Astrocyte of the spinal cord (primary cell): ENCODE measurements at regions not wholly inside any gene's neighbourhood (a gene's known extent, or its start where the extent isn't known, plus 50 kb on each side); places are given as distances from the start of the nearest gene placed in this dataset.
A peak's percentile ranks its signal among the peaks of the same experiment; 100 is the strongest.

Experiments used
- DNase-seq: peaks from one replicate; pipeline ENCODE4 v3.0.0; 2011; ENCODE audit warnings: low read depth, low spot score
- H3K4me3 ChIP-seq: 2 replicates; pipeline ENCODE4 v1.5.1; 2011; ENCODE audit warnings: low read depth, mild to moderate bottlenecking, low read length, moderate library complexity
- CTCF ChIP-seq: IDR thresholded peaks from 2 replicates; pipeline ENCODE4 v1.5.1; 2012; ENCODE audit warnings: low read depth, mild to moderate bottlenecking, low read length, inconsistent platforms
- in situ Hi-C: cut with HindIII; loops from 2 replicates; pipeline ENCODE4 v1.10.0; 2017; ENCODE audit warnings: low sequenced_read_pairs

GRCh38 chr2:118254116-118254515 lies 165.8 kb downstream of the INSIG2 start:
- no peak overlapping the region for H3K4me3 ChIP-seq
- TF ChIP-seq CTCF, result no peak
- no peak for DNase-seq
- in situ Hi-C loops, result no loop called here

- in situ Hi-C loops, result no loop called here
- no peak for TF ChIP-seq CTCF
- no peak overlapping the region for H3K4me3 ChIP-seq
- DNase-seq, result no peak
These were observed 163.2 kb downstream of the INSIG2 start for GRCh38 chr2:118251427-118251826.

GRCh38 chr2:118250463-118250862 lies 162.2 kb downstream of the INSIG2 start:
- DNase-seq, result no peak
- TF ChIP-seq CTCF, result no peak
- no peak overlapping the region for H3K4me3 ChIP-seq
- in situ Hi-C loops, result no loop called here

- peak; percentile 6 for DNase-seq
- no peak for TF ChIP-seq CTCF
- in situ Hi-C loops, result no loop called here
- no peak overlapping the region for H3K4me3 ChIP-seq
These were observed 161.7 kb downstream of the INSIG2 start for GRCh38 chr2:118250001-118250400.

GRCh38 chr2:118249531-118249930 lies 161.3 kb downstream of the INSIG2 start:
- DNase-seq, result peak; percentile 52
- in situ Hi-C loops, result no loop called here
- no peak overlapping the region for H3K4me3 ChIP-seq
- TF ChIP-seq CTCF, result no peak

- in situ Hi-C loops, result no loop called here
- no peak overlapping the region for H3K4me3 ChIP-seq
- DNase-seq, result peak; percentile 27
- TF ChIP-seq CTCF, result no peak
These were observed 158.5 kb downstream of the INSIG2 start for GRCh38 chr2:118246726-118247125.

- H3K4me3 ChIP-seq, result no peak overlapping the region
- DNase-seq, result no peak
- in situ Hi-C loops, result no loop called here
- TF ChIP-seq CTCF, result no peak
These were observed 157.8 kb downstream of the INSIG2 start for GRCh38 chr2:118246079-118246478.
